Esophagus squamous epithelium (tissue), 4 donors: ENCODE measurements at regions not wholly inside any gene's neighbourhood (a gene's known extent, or its start where the extent isn't known, plus 50 kb on each side); places are given as distances from the start of the nearest gene placed in this dataset.

Experiments used
- POLR2A ChIP-seq, 4 donors: fragments of 450-650 bp; IDR thresholded peaks; one replicate each; pipeline ENCODE4 v1.6.1; 2017; ENCODE audit warnings: antibody characterized with exemption in 4 of 4, mild to moderate bottlenecking in 4 of 4, moderate library complexity in 3 of 4
- TF ChIP-seq, protein P1 (sequence below), 6 experiments: fragments of 450-650 bp in 4 of 6; fragments of 200-600 bp in 2 of 6; sonication (generic) in 2 of 6; IDR thresholded peaks; one replicate each; pipeline ENCODE4 v1.5.1; 2016 to 2019; ENCODE audit warnings: antibody characterized with exemption in 6 of 6, mild to moderate bottlenecking in 4 of 6, moderate library complexity in 4 of 6

DNA sequence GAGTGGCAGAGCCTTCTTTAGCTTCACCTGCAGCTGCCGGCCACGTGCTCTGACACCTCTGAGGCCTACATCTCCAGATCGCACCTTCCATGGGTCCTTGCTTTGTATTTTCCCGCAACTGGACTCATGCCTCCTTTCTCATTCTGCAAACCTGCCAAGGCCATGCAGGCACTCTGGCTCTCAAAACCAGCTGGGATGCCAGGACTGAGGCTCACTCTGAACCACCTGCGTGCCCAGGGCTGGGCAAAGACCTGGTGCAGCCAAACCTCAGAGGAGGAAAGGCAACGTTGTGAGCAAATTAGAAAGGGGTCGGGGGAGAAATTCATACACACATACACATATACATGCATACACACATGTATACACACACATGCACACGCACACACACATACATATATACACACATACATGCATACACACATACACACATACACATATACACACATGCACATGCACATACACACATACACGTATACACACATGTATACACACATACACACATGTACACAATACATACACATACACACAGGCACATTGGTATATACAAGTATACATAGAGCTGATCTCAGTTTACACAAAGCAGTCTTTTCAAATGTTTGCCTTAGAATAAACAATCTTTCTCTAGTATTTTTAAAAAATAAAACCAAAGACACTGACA, 125.2 kb downstream of the RTP5 start:
- TF ChIP-seq POLR2A (IDR thresholded peaks at IDR 0.05): no peak
- TF ChIP-seq, protein P1, sequence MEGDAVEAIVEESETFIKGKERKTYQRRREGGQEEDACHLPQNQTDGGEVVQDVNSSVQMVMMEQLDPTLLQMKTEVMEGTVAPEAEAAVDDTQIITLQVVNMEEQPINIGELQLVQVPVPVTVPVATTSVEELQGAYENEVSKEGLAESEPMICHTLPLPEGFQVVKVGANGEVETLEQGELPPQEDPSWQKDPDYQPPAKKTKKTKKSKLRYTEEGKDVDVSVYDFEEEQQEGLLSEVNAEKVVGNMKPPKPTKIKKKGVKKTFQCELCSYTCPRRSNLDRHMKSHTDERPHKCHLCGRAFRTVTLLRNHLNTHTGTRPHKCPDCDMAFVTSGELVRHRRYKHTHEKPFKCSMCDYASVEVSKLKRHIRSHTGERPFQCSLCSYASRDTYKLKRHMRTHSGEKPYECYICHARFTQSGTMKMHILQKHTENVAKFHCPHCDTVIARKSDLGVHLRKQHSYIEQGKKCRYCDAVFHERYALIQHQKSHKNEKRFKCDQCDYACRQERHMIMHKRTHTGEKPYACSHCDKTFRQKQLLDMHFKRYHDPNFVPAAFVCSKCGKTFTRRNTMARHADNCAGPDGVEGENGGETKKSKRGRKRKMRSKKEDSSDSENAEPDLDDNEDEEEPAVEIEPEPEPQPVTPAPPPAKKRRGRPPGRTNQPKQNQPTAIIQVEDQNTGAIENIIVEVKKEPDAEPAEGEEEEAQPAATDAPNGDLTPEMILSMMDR (IDR thresholded peaks at IDR 0.05): no peak
